IPS-NIHi7 (cell line): ENCODE measurements at regions not wholly inside any gene's neighbourhood (a gene's known extent, or its start where the extent isn't known, plus 50 kb on each side); places are given as distances from the start of the nearest gene placed in this dataset.

Experiments
- DNase-seq: peaks from one replicate; pipeline ENCODE4 v3.0.0; 2012; ENCODE audit warnings: mixed read lengths; ENCODE audit errors: extremely low spot score

GRCh38 chr11:37786214-37786755 lies 1188.2 kb upstream of the RAG2 start:
- no peak for DNase-seq

GRCh38 chr11:37774441-37774840 lies 1176.4 kb upstream of the RAG2 start:
- no peak for DNase-seq

GRCh38 chr11:37770145-37770544 lies 1172.1 kb upstream of the RAG2 start:
- DNase-seq = no peak

GRCh38 chr11:37762079-37762478 lies 1164.0 kb upstream of the RAG2 start:
- no peak for DNase-seq

- no peak for DNase-seq
Measured at GRCh38 chr11:37755521-37755920, 1157.5 kb upstream of the RAG2 start.

- no peak for DNase-seq
Measured at GRCh38 chr11:37748641-37749040, 1150.6 kb upstream of the RAG2 start.

GRCh38 chr11:37747121-37747520 lies 1149.1 kb upstream of the RAG2 start:
- no peak for DNase-seq

- DNase-seq = no peak
Measured at GRCh38 chr11:37727371-37727770, 1129.3 kb upstream of the RAG2 start.

- no peak for DNase-seq
Measured at GRCh38 chr11:37724315-37724714, 1126.3 kb upstream of the RAG2 start.

GRCh38 chr11:37721485-37721884 lies 1123.4 kb upstream of the RAG2 start:
- DNase-seq = no peak

GRCh38 chr11:37718431-37718999 lies 1120.5 kb upstream of the RAG2 start:
- no peak for DNase-seq

GRCh38 chr11:37712251-37712650 lies 1114.2 kb upstream of the RAG2 start:
- no peak for DNase-seq

- no peak for DNase-seq
Measured at GRCh38 chr11:37710031-37710430, 1112.0 kb upstream of the RAG2 start.

- DNase-seq = no peak
Measured at GRCh38 chr11:37704791-37705190, 1106.8 kb upstream of the RAG2 start.

GRCh38 chr11:37699644-37700043 lies 1101.6 kb upstream of the RAG2 start:
- no peak for DNase-seq

- no peak for DNase-seq
Measured at GRCh38 chr11:37695283-37695682, 1097.2 kb upstream of the RAG2 start.

- no peak for DNase-seq
Measured at GRCh38 chr11:37689951-37690350, 1091.9 kb upstream of the RAG2 start.

GRCh38 chr11:37688456-37688855 lies 1090.4 kb upstream of the RAG2 start:
- no peak for DNase-seq

- DNase-seq = no peak
Measured at GRCh38 chr11:37687130-37687529, 1089.1 kb upstream of the RAG2 start.

GRCh38 chr11:37671321-37671720 lies 1073.3 kb upstream of the RAG2 start:
- DNase-seq = no peak

- DNase-seq = no peak
Measured at GRCh38 chr11:37666960-37667359, 1068.9 kb upstream of the RAG2 start.

- no peak for DNase-seq
Measured at GRCh38 chr11:37657645-37658044, 1059.6 kb upstream of the RAG2 start.

GRCh38 chr11:37647767-37648166 lies 1049.7 kb upstream of the RAG2 start:
- DNase-seq = no peak

GRCh38 chr11:37643968-37644367 lies 1045.9 kb upstream of the RAG2 start:
- no peak for DNase-seq
